ENCODE measurements at regions not wholly inside any gene's neighbourhood (a gene's known extent, or its start where the extent isn't known, plus 50 kb on each side); places are given as distances from the start of the nearest gene placed in this dataset.
"Not testable (repeated sequence)": the region's sequence is repeated elsewhere in the genome, so short reads cannot be mapped to it uniquely, and the experiment has no call there.

- not testable (repeated sequence) for DNase-seq
These were observed 78.0 kb downstream of the NPIPB11 start for GRCh38 chr16:29328528-29328927.

GRCh38 chr16:29327631-29328408 lies 78.7 kb downstream of the NPIPB11 start:
- DNase-seq = peak; percentile 53

- DNase-seq = not testable (repeated sequence)
These were observed 80.1 kb downstream of the NPIPB11 start for GRCh38 chr16:29326164-29327125.

GRCh38 chr16:29323725-29324124 lies 82.8 kb downstream of the NPIPB11 start:
- DNase-seq = not testable (repeated sequence)

GRCh38 chr16:29321585-29321984 lies 84.9 kb downstream of the NPIPB11 start:
- no peak for DNase-seq

GRCh38 chr16:29321000-29321393 lies 85.5 kb downstream of the NPIPB11 start:
- DNase-seq = no peak

GRCh38 chr16:29320274-29320999 lies 86.1 kb downstream of the NPIPB11 start:
- DNase-seq = no peak

GRCh38 chr16:29319726-29320125 lies 86.8 kb downstream of the NPIPB11 start:
- no peak for DNase-seq

GRCh38 chr16:29318561-29318968 lies 87.9 kb downstream of the NPIPB11 start:
- peak; percentile 56 for DNase-seq

GRCh38 chr16:29318037-29318436 lies 88.5 kb downstream of the NPIPB11 start:
- DNase-seq = peak; percentile 41

GRCh38 chr16:29317269-29317668 lies 89.2 kb downstream of the NPIPB11 start:
- DNase-seq = no peak

GRCh38 chr16:29316761-29317183 lies 89.7 kb downstream of the NPIPB11 start:
- DNase-seq = peak; percentile 20

- peak; percentile 27 for DNase-seq
These were observed 90.5 kb downstream of the NPIPB11 start for GRCh38 chr16:29315916-29316517.

- DNase-seq = no peak
These were observed 91.5 kb downstream of the NPIPB11 start for GRCh38 chr16:29315046-29315445.

- no peak for DNase-seq
These were observed 92.1 kb downstream of the NPIPB11 start for GRCh38 chr16:29314292-29314934.

GRCh38 chr16:29313559-29314048 lies 92.9 kb downstream of the NPIPB11 start:
- DNase-seq = no peak

- peak; percentile 30 for DNase-seq
These were observed 93.5 kb downstream of the NPIPB11 start for GRCh38 chr16:29312835-29313558.

- DNase-seq = not testable (repeated sequence)
These were observed 94.2 kb downstream of the NPIPB11 start for GRCh38 chr16:29312345-29312675.

- DNase-seq = no peak
These were observed 94.8 kb downstream of the NPIPB11 start for GRCh38 chr16:29311461-29312344.

- no peak for DNase-seq
These were observed 95.6 kb downstream of the NPIPB11 start for GRCh38 chr16:29310852-29311314.
